Erythroblast (primary cell): ENCODE measurements at regions not wholly inside any gene's neighbourhood (a gene's known extent, or its start where the extent isn't known, plus 50 kb on each side); places are given as distances from the start of the nearest gene placed in this dataset.
"Not testable (repeated sequence)": the region's sequence is repeated elsewhere in the genome, so short reads cannot be mapped to it uniquely, and the experiment has no call there.

ENCODE experiments used
- DNase-seq, 2 experiments: peaks; one replicate each; lab custom pipeline; 2025; lab: John Stamatoyannopoulos, UW
- GATA1 ChIP-seq: IDR thresholded peaks from 2 replicates; pipeline ENCODE4 v1.6.1; 2011; ENCODE audit warnings: low read depth, mild to moderate bottlenecking, control low read depth, low read length, moderate library complexity
- POLR2A ChIP-seq: IDR thresholded peaks from 2 replicates; pipeline ENCODE4 v1.6.1; 2011; ENCODE audit warnings: mild to moderate bottlenecking, low read length

GRCh38 chr4:4651811-4652755, 110.2 kb upstream of the STX18 start:
- DNase-seq = no peak
- TF ChIP-seq GATA1 (no peak), POLR2A (no peak)

- TF ChIP-seq GATA1 (no peak), POLR2A (no peak)
- DNase-seq = no peak
Measured at GRCh38 chr4:4647041-4647440, 105.2 kb upstream of the STX18 start.

DNA sequence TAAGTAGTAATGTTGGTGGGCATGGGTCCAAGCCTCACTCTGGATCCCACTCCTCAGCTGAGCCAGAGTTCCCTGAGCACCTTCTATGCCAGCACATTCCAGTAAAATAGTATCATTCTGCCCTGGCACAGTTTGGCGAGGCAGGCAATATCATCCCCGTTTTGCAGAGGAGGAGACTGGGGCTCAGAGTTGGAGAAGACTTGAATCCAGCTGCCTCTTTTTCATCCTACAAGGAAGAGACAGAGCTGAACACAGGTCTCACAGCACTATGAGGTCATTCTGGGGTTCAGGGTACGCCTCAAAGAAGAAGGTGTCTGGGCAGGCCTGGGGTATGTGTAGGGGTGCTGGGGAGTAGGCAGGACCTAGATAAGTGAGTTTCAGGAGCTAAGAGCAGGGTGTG, 103.9 kb upstream of the STX18 start:
- DNase-seq = no peak
- TF ChIP-seq POLR2A (no peak), GATA1 (no peak)

DNA sequence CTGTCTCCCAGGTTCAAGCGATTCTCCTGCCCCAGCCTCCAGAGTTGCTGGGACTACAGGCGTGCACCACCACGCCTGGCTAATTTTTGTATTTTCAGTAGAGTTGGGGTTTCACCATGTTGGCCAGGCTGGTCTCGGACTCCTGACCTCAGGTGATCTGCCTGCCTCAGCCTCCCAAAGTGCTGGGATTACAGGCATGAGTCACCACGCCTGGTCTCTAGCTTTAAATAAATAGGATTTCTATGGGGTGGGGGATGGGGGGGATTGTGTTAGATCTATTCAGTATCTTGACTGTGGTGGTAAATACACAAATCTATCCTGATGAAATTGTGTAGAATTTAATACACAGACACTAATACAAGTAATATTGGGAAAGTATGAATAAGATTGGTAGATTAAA, 102.4 kb upstream of the STX18 start:
- DNase-seq = not testable (repeated sequence)

DNA sequence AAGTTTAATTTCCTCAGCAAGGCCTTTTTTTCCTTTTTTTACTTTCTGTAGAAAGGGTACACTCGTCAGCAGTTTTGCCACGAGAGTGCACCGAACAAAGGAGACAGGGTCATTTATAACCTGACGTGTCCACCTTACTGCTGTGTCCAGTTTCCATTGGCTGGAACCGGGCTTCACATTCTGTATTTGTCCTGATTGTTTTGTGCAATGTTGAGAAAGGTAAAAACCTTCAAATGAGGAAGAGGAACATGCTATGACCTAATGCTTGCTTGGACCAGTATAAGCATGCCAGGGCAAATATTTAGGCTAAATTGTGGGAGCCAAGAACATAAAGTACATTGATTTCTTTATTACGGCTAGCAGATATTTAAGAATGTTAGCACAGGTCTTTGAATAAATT, 101.9 kb upstream of the STX18 start:
- DNase-seq = not testable (repeated sequence)

DNA sequence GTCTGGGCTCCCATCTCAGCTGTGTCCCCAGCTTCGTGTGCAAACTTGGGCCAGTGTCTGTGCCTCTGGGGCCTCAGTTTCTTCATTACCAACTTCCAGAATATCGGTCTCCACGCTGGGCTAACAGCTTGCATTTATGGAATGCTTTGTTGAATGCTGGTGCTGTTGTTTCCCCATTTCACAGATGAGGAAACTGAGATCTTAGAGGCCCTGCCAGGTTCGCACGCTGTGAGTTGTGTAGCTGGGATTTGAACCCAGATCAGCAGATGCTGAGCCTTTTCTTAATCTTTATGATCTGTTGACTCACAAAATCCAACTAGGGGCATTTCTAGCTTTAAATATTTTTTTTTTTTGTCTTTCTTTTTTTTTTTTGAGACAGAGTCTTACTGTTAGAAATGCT, 101.5 kb upstream of the STX18 start:
- TF ChIP-seq POLR2A (no peak), GATA1 (no peak)
- no peak for DNase-seq

DNA sequence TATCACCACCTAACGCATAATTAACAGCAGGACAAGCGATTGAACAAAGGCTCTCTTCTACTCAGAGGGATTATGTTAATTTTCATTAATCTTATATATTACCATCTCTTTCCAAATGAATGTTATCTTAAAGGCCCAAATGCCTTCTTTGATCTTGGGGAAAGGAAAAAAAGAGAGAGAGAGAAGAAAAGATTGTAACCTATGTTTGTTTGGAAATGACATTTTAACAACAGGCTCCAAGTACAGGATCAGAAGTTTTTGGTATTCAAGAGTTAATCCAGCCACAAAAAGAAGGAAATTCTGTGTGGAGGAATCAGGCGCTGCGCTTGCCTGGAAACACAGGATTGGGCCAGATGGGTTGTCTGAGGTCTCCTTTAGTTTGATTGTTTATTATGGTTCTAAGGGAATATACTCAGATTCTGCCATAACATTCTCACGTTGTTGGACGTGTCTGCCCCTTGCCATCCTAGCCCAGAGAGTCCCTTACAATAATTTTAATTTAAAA, 100.7 kb upstream of the STX18 start:
- no peak for DNase-seq
- no peak for TF ChIP-seq POLR2A
- TF ChIP-seq GATA1 = no peak

DNA sequence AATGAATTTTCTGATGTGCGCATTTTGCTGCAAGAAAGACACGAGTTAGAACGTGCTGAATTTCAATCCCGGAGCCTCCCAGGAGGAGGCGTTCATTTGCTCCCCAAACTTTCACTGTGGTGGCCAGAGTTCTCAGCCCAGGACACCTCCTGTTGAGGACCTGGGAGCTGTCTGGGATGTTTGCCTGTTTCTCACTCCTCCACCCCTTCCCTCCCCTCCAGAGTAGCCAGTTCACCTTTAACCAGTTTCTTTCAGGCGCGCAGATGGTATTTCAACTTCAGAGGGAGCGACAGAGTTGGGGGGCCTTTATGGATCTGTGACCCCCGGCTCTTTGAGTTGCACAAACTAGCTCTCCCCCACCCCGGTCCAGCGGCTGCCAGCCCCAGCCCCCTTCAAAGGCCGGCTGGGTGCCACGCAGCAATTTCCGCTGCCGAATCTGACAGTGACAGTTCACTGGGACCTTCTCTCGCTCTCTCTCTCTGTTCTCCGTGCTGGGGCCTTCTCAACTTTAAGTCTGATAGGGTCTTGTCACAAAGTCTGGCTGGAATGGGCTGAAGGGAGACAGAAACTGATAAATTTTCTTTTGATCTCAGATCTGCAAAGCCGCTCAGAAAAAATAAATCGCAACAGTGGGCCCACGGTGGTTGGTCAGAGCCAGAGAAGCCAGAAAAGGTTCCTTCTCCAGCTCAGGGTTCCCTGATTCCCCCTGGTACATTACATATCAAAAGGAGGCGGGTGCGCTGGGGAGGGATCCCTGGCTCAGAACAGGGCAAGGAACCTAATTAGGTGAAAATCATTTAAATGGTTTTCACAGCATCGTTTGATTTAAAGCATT, 100.0 kb upstream of the STX18 start:
- DNase-seq = no peak

GRCh38 chr4:4641254-4641653, 99.4 kb upstream of the STX18 start:
- TF ChIP-seq GATA1 (no peak), POLR2A (no peak)
- no peak for DNase-seq

More for the DNA sequence above, 100.0 kb upstream of the STX18 start:
- TF ChIP-seq POLR2A (no peak), GATA1 (no peak)

- TF ChIP-seq GATA1 (no peak), POLR2A (no peak)
- no peak for DNase-seq
Measured at GRCh38 chr4:4640692-4641091, 98.8 kb upstream of the STX18 start.

DNA sequence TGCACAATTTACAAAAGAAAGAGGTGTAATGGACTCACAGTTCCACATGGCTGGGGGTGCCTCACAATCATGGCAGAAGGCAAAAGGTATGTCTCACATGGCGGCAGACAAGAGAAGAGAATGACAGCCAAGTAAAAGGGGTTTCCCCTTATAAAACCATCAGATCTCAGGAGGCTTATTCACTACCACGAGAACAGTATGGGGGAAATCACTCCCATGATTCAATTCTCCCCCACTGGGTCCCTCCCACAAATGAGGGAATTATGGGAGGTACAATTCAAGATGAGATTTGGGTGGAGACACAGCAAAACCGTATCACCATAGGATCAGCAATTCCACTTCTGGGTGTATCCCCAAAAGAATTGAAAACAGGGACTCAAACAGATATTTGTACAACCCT, 97.5 kb upstream of the STX18 start:
- DNase-seq = no peak
- no peak for TF ChIP-seq POLR2A
- no peak for TF ChIP-seq GATA1

GRCh38 chr4:4637710-4638109, 95.9 kb upstream of the STX18 start:
- no peak for DNase-seq
- TF ChIP-seq GATA1 (no peak), POLR2A (no peak)

DNA sequence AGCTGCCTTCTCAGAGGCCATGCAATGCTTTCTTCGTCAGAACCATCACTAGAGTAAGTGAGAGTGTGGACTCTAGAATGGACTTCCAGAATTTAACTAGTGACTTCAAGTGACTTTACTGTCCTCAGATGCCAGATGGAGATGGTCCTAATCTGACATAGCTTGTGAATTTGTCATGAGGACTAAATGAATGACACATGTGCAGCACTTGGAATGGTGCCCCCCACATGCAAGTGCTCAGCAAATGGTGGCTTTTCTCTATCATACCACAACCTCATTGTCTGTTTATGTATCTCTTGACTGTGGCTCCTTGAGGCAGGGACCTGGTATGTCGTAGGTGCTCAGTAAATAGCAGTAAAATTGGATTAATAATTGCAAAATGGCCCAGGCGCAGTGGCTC, 91.6 kb upstream of the STX18 start:
- DNase-seq = no peak
- TF ChIP-seq GATA1 (no peak), POLR2A (no peak)

GRCh38 chr4:4631150-4631549, 89.3 kb upstream of the STX18 start:
- TF ChIP-seq GATA1 (no peak), POLR2A (no peak)
- DNase-seq = no peak

- DNase-seq = no peak
- TF ChIP-seq GATA1 = no peak
- TF ChIP-seq POLR2A = no peak
Measured at GRCh38 chr4:4627906-4628305, 86.1 kb upstream of the STX18 start.
